ENCODE measurements at regions not wholly inside any gene's neighbourhood (a gene's known extent, or its start where the extent isn't known, plus 50 kb on each side); places are given as distances from the start of the nearest gene placed in this dataset.

- TF ChIP-seq CTCF (IDR thresholded peaks at IDR 0.05) (no peak), POLR2AphosphoS5 (IDR thresholded peaks at IDR 0.05; ENCODE audit: low read depth, low read length) (no peak), REST (IDR thresholded peaks at IDR 0.05; ENCODE audit: insufficient read depth in 1 of 2, low read depth in 2 of 2, low read length in 1 of 2) (no peak)
These were observed 169.0 kb upstream of the RTL1 start for GRCh38 chr14:101072531-101072930.

All from Panc1 (cell line).